Activated naive CD8-positive, alpha-beta T cell (primary cell): ENCODE measurements at regions not wholly inside any gene's neighbourhood (a gene's known extent, or its start where the extent isn't known, plus 50 kb on each side); places are given as distances from the start of the nearest gene placed in this dataset.

ENCODE experiments used
- H3K27ac Mint-ChIP-seq: one replicate; pipeline ENCODE4 v1.8.0; 2021; ENCODE audit warnings: mixed read lengths
- H3K27me3 Mint-ChIP-seq: one replicate; pipeline ENCODE4 v1.8.0; 2021; ENCODE audit warnings: mixed read lengths
- H3K36me3 Mint-ChIP-seq: one replicate; pipeline ENCODE4 v1.8.0; 2021; ENCODE audit warnings: mixed read lengths
- H3K4me1 Mint-ChIP-seq: one replicate; pipeline ENCODE4 v1.8.0; 2021; ENCODE audit warnings: low read depth, mixed read lengths
- H3K4me3 Mint-ChIP-seq: one replicate; pipeline ENCODE4 v1.8.0; 2021; ENCODE audit warnings: mild to moderate bottlenecking, mixed read lengths
- H3K9me3 Mint-ChIP-seq: one replicate; pipeline ENCODE4 v1.8.0; 2021; ENCODE audit warnings: low read depth, mixed read lengths

DNA sequence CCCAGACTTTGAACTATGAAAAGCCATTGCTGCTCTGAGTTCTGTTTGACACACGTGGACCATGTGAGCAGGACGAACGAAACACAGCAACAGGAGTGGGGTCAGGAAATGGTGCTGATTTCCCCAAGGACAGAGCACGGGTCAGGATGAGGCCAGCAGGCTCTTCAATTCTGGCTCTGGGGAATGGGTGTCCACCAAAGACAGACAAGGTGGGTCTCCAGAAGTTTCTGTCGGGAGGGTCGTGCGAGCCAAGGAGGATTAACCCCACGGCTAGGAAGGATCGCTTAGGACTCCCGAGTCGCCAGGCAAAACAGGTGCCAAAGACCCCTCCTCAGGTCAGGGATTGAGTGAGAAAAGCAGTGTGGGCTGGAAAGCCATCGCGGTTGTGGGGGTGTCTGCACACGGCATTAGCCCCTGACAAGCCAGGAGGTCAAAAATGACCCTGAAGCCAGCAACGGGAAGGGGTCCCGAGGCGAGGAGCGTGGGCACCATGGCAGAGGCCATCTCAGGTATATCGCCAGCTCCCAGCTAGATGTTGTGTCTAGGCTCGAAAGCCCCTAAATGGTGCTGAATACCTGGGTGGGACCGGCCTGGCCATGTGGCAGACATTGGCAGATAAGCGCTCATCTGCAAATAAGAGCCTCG, 213.9 kb upstream of the SALL3 start:
- no peak overlapping the region for H3K27ac Mint-ChIP-seq
- peaks cover 4% of the 10 kb centered on the region for H3K27me3 Mint-ChIP-seq
- H3K4me1 Mint-ChIP-seq: no peaks in the 10 kb centered on the region
- H3K4me3 Mint-ChIP-seq: no peak overlapping the region
- H3K9me3 Mint-ChIP-seq: no peaks in the 10 kb centered on the region
- no peaks in the 10 kb centered on the region for H3K36me3 Mint-ChIP-seq

DNA sequence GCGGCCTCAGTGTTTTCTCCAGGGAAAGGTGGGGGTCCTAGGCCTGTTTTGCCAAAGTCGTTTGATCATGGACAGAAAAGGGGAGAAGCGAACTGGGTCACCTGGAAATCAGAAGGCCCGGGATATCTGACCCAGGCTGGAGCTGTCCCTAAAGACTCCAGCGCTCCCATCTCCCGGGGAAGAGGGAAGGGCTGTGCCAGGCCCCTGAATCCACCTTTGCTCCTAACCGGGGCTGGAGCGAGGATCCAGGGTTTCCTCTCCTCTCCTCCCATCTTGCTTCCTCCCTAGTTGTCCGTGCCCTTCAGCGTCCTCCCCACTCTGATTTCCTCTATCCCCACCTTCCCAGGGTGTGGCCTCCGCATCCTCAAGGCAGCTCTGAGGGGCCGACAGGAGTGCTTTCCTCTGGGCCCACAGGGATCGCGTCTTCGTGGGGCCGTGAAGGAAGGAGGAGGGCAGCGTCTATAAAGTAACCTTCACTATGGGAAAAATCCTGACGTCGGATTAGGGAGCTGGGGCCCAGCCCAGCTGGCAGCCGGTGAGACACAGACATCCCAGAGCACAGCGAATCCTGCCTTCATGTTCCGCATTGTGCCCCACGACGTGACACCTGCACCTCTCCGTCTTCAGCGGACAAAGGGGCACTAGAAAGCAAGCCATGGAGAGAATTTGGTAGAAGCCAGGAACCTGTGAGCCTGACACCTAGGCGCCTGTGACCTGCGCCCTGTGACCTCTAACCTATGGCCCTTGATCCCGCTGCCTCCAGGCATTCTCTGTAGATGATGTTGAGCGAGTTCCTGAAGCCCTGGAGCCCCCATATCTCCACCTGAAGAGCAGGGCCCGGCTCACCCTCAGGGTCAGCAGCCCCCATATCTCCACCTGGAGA, 212.7 kb upstream of the SALL3 start:
- Mint-ChIP-seq H3K36me3 (no peaks in the 10 kb centered on the region), H3K9me3 (no peaks in the 10 kb centered on the region), H3K4me1 (no peaks in the 10 kb centered on the region), H3K27ac (no peak overlapping the region), H3K4me3 (no peak overlapping the region), H3K27me3 (peaks cover 4% of the 10 kb centered on the region)

DNA sequence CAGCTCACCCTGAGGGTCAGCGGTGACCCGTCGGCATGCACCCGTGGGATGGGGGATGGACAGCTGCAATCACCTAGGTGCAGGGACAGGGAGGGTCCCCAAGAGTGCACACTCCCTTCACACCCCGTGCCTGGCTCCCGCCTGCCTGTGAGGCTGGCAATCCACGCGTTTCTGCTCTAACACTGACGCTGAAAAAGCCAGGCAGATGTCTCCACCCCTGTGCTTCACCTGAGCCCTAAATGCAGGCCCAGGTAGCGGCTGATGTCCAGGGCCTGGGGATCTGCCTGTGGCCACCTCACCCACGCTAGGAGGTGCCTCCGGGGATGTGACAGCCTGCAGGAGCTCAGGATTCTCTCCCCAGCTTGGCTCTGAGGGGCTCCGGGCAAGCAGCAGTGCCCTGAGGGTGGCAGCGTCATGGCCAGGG, 212.0 kb upstream of the SALL3 start:
- Mint-ChIP-seq H3K4me3 (no peak overlapping the region), H3K36me3 (no peaks in the 10 kb centered on the region), H3K27ac (no peak overlapping the region), H3K27me3 (peaks cover 4% of the 10 kb centered on the region), H3K4me1 (no peaks in the 10 kb centered on the region), H3K9me3 (no peaks in the 10 kb centered on the region)

DNA sequence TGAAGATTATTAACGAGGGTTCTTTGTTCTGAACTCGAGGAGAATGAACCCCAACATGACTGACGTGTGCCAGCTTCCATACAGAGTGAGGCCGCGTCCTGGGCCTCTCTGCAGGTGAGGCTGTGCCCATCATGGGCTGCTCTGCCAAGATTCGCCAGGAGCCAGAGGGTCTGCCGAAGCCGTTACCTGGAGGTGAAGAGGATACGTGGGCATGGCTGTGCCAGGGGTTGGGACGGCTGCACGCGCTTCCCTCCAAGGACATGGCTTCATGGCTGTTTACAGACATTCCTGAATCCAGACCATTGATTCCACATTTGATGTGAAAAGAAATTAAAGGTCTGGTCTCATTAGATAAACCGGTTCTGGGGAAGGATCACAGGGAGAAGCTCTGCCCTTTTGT, 211.4 kb upstream of the SALL3 start:
- no peaks in the 10 kb centered on the region for H3K36me3 Mint-ChIP-seq
- no peaks in the 10 kb centered on the region for H3K4me1 Mint-ChIP-seq
- no peak overlapping the region for H3K4me3 Mint-ChIP-seq
- no peak overlapping the region for H3K27ac Mint-ChIP-seq
- H3K27me3 Mint-ChIP-seq: peaks cover 4% of the 10 kb centered on the region
- H3K9me3 Mint-ChIP-seq: no peaks in the 10 kb centered on the region

DNA sequence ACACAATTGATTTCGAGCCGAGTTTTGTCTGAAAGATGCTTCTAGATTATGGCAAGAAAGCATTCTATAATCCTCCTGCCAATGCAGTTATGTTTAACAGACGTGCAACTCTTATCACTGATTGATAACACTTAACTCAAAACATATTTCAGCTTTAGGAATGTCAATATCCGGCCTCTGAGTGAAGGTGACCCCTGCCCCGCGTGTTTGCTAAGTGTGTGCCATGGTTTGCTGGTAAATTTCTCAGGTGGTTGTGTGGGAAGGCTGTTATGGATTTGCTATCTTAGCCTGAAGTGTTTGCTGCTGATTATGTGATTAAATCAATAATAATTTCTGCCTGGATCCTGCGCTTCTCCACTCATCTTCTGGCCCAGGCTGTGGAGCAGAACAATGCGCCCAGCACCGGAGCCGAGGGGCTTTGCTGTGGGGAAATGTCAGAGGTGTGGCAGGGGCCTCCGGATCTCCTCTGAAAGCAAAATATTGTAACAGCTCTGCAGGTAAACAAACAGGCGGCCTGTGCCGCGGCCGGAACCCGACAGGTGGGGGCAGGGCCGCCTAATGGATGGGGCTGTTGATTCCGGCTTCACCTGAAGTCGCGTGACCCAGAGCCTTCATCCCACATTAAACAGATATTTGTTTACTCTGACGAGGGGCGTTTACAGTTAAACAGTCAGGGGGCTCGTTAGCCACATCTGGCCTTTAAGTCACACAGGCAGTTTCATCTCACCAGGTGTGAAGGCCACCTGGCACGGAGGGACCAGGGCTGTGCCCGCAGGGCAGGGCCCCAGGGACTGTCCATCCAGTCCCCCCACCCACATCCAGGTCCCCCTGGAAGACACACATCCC, 210.7 kb upstream of the SALL3 start:
- no peak overlapping the region for H3K4me3 Mint-ChIP-seq
- H3K4me1 Mint-ChIP-seq: no peaks in the 10 kb centered on the region
- no peaks in the 10 kb centered on the region for H3K9me3 Mint-ChIP-seq
- no peak overlapping the region for H3K27ac Mint-ChIP-seq
- H3K36me3 Mint-ChIP-seq: no peaks in the 10 kb centered on the region
- H3K27me3 Mint-ChIP-seq: peaks cover 4% of the 10 kb centered on the region

DNA sequence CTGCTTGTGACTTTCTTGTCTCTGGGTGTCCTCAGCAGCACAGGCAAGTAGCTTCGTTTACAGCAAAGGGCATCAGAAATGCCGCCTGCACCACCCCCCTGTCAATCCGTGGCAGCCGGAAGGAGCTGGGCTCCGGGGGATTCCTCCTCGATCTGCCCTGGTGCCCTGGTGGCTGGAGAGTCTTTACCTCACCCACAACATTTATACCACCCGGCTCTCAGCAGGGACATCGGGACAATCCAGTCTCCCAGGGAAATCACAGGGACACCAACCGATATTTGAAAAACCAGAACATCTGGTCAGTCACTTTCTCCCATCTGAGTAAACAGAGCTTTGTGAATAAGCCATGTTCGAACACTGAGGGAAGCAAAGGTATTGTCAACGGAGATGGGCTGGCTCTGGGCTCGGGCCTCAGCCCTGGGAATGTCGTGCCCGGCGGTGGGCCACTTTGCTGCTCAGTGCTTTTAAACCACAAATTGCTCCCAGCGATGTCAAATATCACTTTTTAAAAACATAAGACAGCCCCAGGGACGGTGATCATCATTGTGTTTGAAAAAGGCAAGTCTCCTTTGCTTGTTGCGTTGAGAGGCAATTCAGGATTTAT, 210.0 kb upstream of the SALL3 start:
- H3K27ac Mint-ChIP-seq: no peak overlapping the region
- no peaks in the 10 kb centered on the region for H3K4me1 Mint-ChIP-seq
- no peaks in the 10 kb centered on the region for H3K9me3 Mint-ChIP-seq
- no peak overlapping the region for H3K4me3 Mint-ChIP-seq
- H3K27me3 Mint-ChIP-seq: peaks cover 4% of the 10 kb centered on the region
- no peaks in the 10 kb centered on the region for H3K36me3 Mint-ChIP-seq

DNA sequence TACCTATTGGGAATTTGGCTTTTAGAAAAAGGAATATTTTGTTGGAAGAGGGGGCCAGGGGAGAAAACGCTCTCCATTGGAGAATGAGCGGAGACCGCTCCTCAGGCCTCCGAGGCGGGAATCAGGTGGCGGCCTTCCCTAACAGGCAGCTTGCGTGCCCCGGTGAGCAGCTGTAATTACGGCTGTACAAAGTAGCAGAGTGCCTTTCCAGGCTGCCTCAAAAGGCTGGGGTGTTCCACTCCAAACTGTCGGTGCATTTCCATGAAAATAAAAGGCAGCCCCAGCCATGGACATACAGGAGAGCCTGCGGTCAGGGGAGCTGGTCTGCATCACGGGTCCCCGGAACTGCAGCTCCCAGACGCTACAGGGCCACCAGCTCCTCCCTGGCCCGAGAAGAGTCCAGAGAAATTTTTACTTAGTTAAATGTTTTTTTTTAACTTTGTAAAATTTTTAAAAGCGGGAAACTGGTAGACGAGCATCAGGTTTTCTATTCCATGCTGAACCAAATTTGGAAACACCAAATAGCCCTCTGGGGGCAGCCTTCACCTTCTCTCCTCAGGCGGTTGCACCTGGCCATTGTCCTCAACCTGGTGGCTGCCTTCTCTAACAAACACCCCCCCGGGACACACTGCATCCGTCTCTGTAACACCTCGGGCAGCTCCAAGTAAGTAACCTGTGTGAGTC, 209.3 kb upstream of the SALL3 start:
- no peak overlapping the region for H3K27ac Mint-ChIP-seq
- no peaks in the 10 kb centered on the region for H3K36me3 Mint-ChIP-seq
- no peak overlapping the region for H3K4me3 Mint-ChIP-seq
- H3K27me3 Mint-ChIP-seq: peaks cover 4% of the 10 kb centered on the region
- H3K9me3 Mint-ChIP-seq: no peaks in the 10 kb centered on the region
- no peaks in the 10 kb centered on the region for H3K4me1 Mint-ChIP-seq

DNA sequence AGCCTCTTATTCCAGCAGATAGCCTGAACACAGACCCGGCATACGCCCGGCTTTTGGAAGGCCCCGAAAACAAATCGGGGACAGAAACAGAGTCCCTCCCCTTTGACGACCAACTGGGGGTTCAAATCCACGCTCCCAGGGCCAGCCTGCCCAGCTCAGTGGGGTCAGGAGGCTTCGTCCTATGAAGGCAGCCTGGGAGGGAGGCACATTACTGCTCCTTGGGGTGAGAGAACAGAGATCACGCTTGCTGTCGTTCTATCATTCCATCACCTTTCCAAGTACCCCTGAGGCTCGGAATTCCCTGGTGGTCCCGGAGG, 208.8 kb upstream of the SALL3 start:
- Mint-ChIP-seq H3K36me3 (no peaks in the 10 kb centered on the region), H3K9me3 (no peaks in the 10 kb centered on the region), H3K4me3 (no peak overlapping the region), H3K27me3 (peaks cover 4% of the 10 kb centered on the region), H3K27ac (no peak overlapping the region), H3K4me1 (no peaks in the 10 kb centered on the region)

DNA sequence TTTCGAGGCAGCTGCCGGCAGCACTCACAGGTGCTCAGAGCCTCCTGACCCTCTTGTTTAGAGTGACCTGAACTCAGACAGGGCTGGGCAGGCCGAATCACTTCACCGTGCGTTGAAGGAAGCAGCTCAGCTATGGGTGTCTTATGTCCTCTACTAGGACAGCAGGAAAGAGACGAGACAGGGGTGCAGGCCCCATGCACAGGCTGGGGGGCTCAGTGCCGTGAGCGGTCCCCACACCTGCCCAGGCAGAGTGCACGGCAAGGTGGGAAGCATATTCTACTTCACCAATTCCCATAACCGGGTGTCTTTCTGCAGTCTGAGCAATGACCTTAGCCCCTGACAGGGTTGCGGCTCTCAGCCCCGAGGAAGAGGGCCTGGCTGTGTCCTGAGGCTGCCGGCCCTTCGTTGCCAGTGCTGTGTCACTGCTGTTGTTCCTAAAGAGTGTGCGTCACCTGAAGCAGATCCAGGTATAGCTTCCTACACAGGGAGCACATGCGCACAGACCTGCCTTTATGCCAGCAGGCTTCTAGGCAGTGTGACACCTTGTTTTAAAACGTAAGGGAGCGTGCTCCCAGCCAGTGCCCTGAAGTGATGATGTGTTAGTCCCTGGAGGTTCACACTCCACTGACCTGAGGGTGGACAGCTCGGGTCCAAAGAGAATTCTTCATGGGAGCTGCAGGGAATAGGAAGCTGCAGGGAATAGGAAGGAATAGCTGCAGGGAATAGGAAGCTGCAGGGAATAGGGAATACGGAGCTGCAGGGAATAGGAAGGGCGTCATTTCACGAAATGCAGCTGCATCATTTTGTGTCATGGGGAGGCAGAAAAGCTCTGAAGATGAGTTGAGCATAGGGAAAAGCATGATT, 207.9 kb upstream of the SALL3 start:
- Mint-ChIP-seq H3K27ac (no peak overlapping the region), H3K4me1 (no peaks in the 10 kb centered on the region), H3K4me3 (no peak overlapping the region), H3K36me3 (no peaks in the 10 kb centered on the region), H3K9me3 (no peaks in the 10 kb centered on the region), H3K27me3 (peaks cover 4% of the 10 kb centered on the region)

DNA sequence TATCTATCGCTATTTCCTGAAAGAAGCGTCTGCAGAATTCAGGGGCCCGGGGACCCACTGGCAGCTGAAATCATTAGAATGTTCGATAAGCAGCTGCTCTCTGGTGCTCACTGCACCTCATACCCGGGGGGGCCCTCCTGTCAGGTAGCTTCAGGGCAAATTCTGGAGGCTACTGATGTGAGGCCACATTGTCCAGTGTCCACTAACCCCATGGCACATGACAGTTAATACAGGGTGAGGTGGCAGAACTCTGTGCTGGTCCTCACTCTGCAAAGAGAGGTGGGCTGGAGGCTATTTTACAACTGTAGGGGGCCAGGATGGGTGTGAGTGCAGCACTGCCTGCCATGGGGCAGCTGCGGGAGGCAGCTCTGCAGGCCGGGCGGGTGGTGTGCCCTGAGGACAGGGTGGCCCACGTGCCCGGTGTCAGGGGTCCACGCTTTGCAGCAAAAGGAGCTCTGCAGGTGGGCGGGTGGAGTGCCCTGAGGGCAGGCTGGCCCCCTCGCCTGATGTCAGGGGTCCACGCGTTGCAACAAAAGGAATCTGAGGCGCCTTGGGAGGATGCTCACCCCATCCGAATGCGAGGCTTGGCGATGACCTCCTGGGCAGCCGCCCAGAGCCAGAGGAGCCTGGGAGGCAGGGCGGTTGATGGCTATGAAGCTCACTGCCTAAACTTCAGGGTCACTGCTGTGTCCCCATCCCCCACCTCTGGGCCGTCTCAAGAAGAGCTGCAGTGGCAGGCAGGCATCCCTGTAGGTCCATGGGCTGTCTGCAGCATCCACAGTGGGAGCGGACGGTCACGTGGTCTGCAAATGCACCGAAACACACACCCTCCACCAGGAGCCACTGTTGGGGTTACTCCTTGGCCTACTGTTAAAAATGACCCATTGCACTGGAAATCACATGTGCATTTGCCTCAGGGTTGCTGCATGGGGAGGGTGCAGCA, 207.0 kb upstream of the SALL3 start:
- H3K4me3 Mint-ChIP-seq: no peak overlapping the region
- H3K27ac Mint-ChIP-seq: no peak overlapping the region
- H3K36me3 Mint-ChIP-seq: no peaks in the 10 kb centered on the region
- peaks cover 4% of the 10 kb centered on the region for H3K27me3 Mint-ChIP-seq
- H3K4me1 Mint-ChIP-seq: no peaks in the 10 kb centered on the region
- no peaks in the 10 kb centered on the region for H3K9me3 Mint-ChIP-seq

DNA sequence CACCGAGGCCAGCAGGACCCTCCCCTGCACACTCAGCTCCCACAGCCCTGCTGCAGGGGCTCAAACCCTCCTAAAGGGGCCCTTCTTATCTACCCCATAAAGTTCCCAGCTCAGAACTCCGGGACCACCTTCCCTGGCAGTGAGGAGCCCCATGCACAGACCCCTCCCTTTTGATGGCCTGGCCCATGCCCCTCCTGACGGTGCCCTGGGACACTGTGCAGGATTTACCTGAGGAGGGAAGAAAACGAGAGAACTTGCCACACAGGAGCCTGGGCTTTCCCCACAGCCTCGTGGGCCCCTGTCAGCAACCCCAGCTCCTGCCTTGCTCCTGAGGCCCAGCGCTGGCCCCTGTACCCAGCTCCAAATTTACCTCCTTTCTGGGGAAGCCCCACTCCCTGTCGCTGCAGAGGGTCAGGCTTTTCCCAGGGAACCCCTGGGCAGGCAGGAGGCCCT, 206.3 kb upstream of the SALL3 start:
- Mint-ChIP-seq H3K4me1 (no peaks in the 10 kb centered on the region), H3K27ac (no peak overlapping the region), H3K9me3 (no peaks in the 10 kb centered on the region), H3K36me3 (no peaks in the 10 kb centered on the region), H3K27me3 (peaks cover 4% of the 10 kb centered on the region), H3K4me3 (no peak overlapping the region)

DNA sequence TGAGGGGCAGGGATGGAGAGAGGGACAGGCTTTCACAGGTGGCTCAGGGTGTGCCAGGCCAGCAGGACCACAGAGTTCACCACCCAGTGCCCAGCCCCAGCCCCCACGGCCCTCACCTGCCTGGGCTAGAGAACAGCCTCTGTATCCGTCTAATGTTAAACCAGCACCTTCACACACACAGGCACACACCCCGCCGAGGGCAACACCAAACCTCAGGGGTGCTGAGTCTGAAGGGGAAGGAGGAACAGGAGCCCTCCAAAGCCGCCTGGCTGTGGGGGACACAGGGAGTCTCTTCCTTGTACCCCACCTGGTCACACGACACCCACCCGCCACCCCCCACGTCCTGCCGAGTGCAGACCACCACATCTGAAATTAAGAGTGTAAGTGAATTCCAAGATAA, 205.8 kb upstream of the SALL3 start:
- Mint-ChIP-seq H3K4me1 (no peaks in the 10 kb centered on the region), H3K27ac (no peak overlapping the region), H3K9me3 (no peaks in the 10 kb centered on the region), H3K27me3 (peaks cover 4% of the 10 kb centered on the region), H3K36me3 (no peaks in the 10 kb centered on the region), H3K4me3 (no peak overlapping the region)

DNA sequence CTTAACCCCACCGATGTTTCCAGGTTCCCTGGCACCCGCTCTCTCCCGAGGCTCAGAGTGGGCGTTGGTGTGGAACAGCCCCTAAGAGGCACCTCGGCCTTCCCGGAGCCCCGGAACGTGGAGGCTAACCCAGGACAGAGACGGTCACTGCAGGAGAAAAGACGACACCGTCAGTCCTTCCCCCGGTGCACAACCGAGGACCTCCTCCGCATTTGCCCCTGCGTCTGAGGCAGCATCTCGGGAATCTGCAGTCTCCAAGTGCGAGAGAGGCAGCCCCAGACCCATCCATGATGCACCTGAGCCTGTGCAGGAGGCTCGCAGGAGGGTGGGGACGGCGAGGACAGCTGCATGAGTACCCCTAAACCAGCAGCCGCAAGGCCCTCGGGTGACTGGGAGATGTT, 204.9 kb upstream of the SALL3 start:
- Mint-ChIP-seq H3K4me1 (no peaks in the 10 kb centered on the region), H3K4me3 (no peak overlapping the region), H3K9me3 (no peaks in the 10 kb centered on the region), H3K36me3 (no peaks in the 10 kb centered on the region), H3K27me3 (peaks cover 3% of the 10 kb centered on the region), H3K27ac (no peak overlapping the region)
